ENCODE measurements at regions not wholly inside any gene's neighbourhood (a gene's known extent, or its start where the extent isn't known, plus 50 kb on each side); places are given as distances from the start of the nearest gene placed in this dataset.

DNA sequence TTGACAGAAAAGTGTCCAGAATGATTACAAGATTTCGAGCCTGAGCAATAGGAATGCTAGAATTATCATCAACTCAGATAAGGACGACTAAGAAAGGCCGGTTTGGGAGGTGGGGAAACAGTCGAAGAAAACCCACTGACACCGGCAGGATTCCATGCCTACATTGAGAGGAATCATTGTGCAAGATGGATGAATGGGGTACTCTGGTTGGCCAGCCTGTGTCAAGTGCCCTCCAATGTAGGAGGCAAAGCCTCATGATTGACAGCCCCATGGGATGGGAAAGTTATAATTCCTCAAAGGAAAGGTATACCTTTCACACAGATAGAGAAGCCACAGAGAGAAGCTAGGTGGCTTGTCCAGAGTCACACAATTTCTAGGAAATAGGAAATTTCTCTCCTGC, 153.5 kb upstream of the CTTNBP2NL start:
- Histone ChIP-seq H3K4me1 (ENCODE audit: control insufficient read depth, extremely low read depth, insufficient read depth, low read length) (no peaks in the 10 kb centered on the region), H3K27ac (ENCODE audit: control insufficient read depth, insufficient read depth, low read length) (no peak overlapping the region), H3K9ac (ENCODE audit: control insufficient read depth, extremely low read depth, insufficient read depth, low read length) (no peak overlapping the region), H3K4me3 (ENCODE audit: control insufficient read depth in 2 of 3, extremely low read depth in 1 of 3, insufficient read depth in 2 of 3, low read depth in 1 of 3, low read length in 3 of 3) (no peak overlapping the region), H3K9me1 (ENCODE audit: control insufficient read depth, extremely low read depth, insufficient read depth, low read length) (no peaks in the 10 kb centered on the region), H3K4me2 (ENCODE audit: control insufficient read depth, extremely low read depth, insufficient read depth, low read depth, low read length) (no peak overlapping the region), H4K20me1 (ENCODE audit: control insufficient read depth, extremely low read depth, insufficient read depth, low read length) (no peaks in the 10 kb centered on the region), H3K79me2 (ENCODE audit: control insufficient read depth, insufficient read depth, low read length) (no peaks in the 10 kb centered on the region), H3K36me3 (ENCODE audit: control insufficient read depth in 2 of 2, extremely low read depth in 1 of 2, insufficient read depth in 2 of 2, low read length in 2 of 2) (no peaks in the 10 kb centered on the region), H3K9me3 (ENCODE audit: control insufficient read depth, low read depth, low read length) (no peaks in the 10 kb centered on the region), H2AFZ (ENCODE audit: control insufficient read depth, low read length) (no peak overlapping the region), H3K27me3 (ENCODE audit: control insufficient read depth, extremely low read depth, insufficient read depth, low read length) (no peaks in the 10 kb centered on the region)
- DNase-seq (ENCODE audit: low read depth, low spot score), result no peak
- dilution Hi-C loops (cut with MboI; ENCODE audit: extremely low pct_ligation_motif_present, low sequenced_read_pairs), result no loop called here
- TF ChIP-seq EZH2 (IDR thresholded peaks at IDR 0.05; ENCODE audit: low read length), result no peak
- TF ChIP-seq, protein P1, sequence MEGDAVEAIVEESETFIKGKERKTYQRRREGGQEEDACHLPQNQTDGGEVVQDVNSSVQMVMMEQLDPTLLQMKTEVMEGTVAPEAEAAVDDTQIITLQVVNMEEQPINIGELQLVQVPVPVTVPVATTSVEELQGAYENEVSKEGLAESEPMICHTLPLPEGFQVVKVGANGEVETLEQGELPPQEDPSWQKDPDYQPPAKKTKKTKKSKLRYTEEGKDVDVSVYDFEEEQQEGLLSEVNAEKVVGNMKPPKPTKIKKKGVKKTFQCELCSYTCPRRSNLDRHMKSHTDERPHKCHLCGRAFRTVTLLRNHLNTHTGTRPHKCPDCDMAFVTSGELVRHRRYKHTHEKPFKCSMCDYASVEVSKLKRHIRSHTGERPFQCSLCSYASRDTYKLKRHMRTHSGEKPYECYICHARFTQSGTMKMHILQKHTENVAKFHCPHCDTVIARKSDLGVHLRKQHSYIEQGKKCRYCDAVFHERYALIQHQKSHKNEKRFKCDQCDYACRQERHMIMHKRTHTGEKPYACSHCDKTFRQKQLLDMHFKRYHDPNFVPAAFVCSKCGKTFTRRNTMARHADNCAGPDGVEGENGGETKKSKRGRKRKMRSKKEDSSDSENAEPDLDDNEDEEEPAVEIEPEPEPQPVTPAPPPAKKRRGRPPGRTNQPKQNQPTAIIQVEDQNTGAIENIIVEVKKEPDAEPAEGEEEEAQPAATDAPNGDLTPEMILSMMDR (optimal IDR thresholded peaks at IDR 0.05 in 1 of 3, IDR thresholded peaks at IDR 0.05 in 1 of 3, conservative IDR thresholded peaks at IDR 0.05 in 1 of 3; ENCODE audit: extremely low read depth in 1 of 3, insufficient read depth in 2 of 3, low read length in 3 of 3), result no peak
- FAIRE-seq, result no peak

- Histone ChIP-seq H2AFZ (ENCODE audit: control insufficient read depth, low read length) (no peak overlapping the region), H3K9me1 (ENCODE audit: control insufficient read depth, extremely low read depth, insufficient read depth, low read length) (no peaks in the 10 kb centered on the region), H3K36me3 (ENCODE audit: control insufficient read depth in 2 of 2, extremely low read depth in 1 of 2, insufficient read depth in 2 of 2, low read length in 2 of 2) (no peaks in the 10 kb centered on the region), H3K9ac (ENCODE audit: control insufficient read depth, extremely low read depth, insufficient read depth, low read length) (no peak overlapping the region), H3K4me1 (ENCODE audit: control insufficient read depth, extremely low read depth, insufficient read depth, low read length) (no peaks in the 10 kb centered on the region), H4K20me1 (ENCODE audit: control insufficient read depth, extremely low read depth, insufficient read depth, low read length) (no peaks in the 10 kb centered on the region), H3K9me3 (ENCODE audit: control insufficient read depth, low read depth, low read length) (no peaks in the 10 kb centered on the region), H3K4me3 (ENCODE audit: control insufficient read depth in 2 of 3, extremely low read depth in 1 of 3, insufficient read depth in 2 of 3, low read depth in 1 of 3, low read length in 3 of 3) (no peak overlapping the region), H3K4me2 (ENCODE audit: control insufficient read depth, extremely low read depth, insufficient read depth, low read depth, low read length) (no peak overlapping the region), H3K27me3 (ENCODE audit: control insufficient read depth, extremely low read depth, insufficient read depth, low read length) (no peaks in the 10 kb centered on the region), H3K79me2 (ENCODE audit: control insufficient read depth, insufficient read depth, low read length) (no peaks in the 10 kb centered on the region), H3K27ac (ENCODE audit: control insufficient read depth, insufficient read depth, low read length) (no peak overlapping the region)
- dilution Hi-C loops (cut with MboI; ENCODE audit: extremely low pct_ligation_motif_present, low sequenced_read_pairs), result no loop called here
- no peak for FAIRE-seq
- no peak for TF ChIP-seq EZH2 (IDR thresholded peaks at IDR 0.05; ENCODE audit: low read length)
- TF ChIP-seq, protein P1 (optimal IDR thresholded peaks at IDR 0.05 in 1 of 3, IDR thresholded peaks at IDR 0.05 in 1 of 3, conservative IDR thresholded peaks at IDR 0.05 in 1 of 3; ENCODE audit: extremely low read depth in 1 of 3, insufficient read depth in 2 of 3, low read length in 3 of 3), result no peak
- no peak for DNase-seq (ENCODE audit: low read depth, low spot score)
Measured at GRCh38 chr1:112244131-112244530, 151.9 kb upstream of the CTTNBP2NL start.
